ENCODE measurements at regions not wholly inside any gene's neighbourhood (a gene's known extent, or its start where the extent isn't known, plus 50 kb on each side); places are given as distances from the start of the nearest gene placed in this dataset.

- TF ChIP-seq CTCF (IDR thresholded peaks at IDR 0.05; ENCODE audit: extremely low read depth, low read depth, low read length) = no peak
- H3K27ac ChIP-seq (ENCODE audit: low read depth, low read length) = no peak overlapping the region
- no peaks in the 10 kb centered on the region for H3K36me3 ChIP-seq (ENCODE audit: insufficient read depth, low read length)
Observed at GRCh38 chr1:163661391-163661790, 339.6 kb downstream of the NUF2 start.

GRCh38 chr1:163664671-163665335 is 343.0 kb downstream of the NUF2 start:
- H3K4me1 ChIP-seq (ENCODE audit: insufficient read depth, low read length) = no peaks in the 10 kb centered on the region
- no peak overlapping the region for H3K4me3 ChIP-seq (ENCODE audit: insufficient read depth, low read length)
- no peak for DNase-seq (ENCODE audit: insufficient read length, low spot score, missing footprints)
- no peak overlapping the region for H3K4me2 ChIP-seq (ENCODE audit: insufficient read depth, low read length)
- no peak overlapping the region for H2AFZ ChIP-seq (ENCODE audit: low read length)
- no peaks in the 10 kb centered on the region for H3K9me3 ChIP-seq (ENCODE audit: low read depth, low read length)
- no peak overlapping the region for H3K27ac ChIP-seq (ENCODE audit: low read depth, low read length)
- no peaks in the 10 kb centered on the region for H3K79me2 ChIP-seq (ENCODE audit: insufficient read depth, low read length)
- H3K36me3 ChIP-seq (ENCODE audit: insufficient read depth, low read length) = no peaks in the 10 kb centered on the region
- no peak for TF ChIP-seq CTCF (IDR thresholded peaks at IDR 0.05; ENCODE audit: extremely low read depth, low read depth, low read length)
- no peaks in the 10 kb centered on the region for H4K20me1 ChIP-seq (ENCODE audit: insufficient read depth, low read length)
- no peaks in the 10 kb centered on the region for H3K27me3 ChIP-seq (ENCODE audit: insufficient read depth, low read length)

More at GRCh38 chr1:163661391-163661790, 339.6 kb downstream of the NUF2 start:
- Histone ChIP-seq H2AFZ (ENCODE audit: low read length) (no peak overlapping the region), H3K4me3 (ENCODE audit: insufficient read depth, low read length) (no peak overlapping the region), H4K20me1 (ENCODE audit: insufficient read depth, low read length) (no peaks in the 10 kb centered on the region), H3K79me2 (ENCODE audit: insufficient read depth, low read length) (no peaks in the 10 kb centered on the region), H3K4me1 (ENCODE audit: insufficient read depth, low read length) (no peaks in the 10 kb centered on the region), H3K9me3 (ENCODE audit: low read depth, low read length) (no peaks in the 10 kb centered on the region), H3K27me3 (ENCODE audit: insufficient read depth, low read length) (no peaks in the 10 kb centered on the region), H3K4me2 (ENCODE audit: insufficient read depth, low read length) (no peak overlapping the region)
- no peak for DNase-seq (ENCODE audit: insufficient read length, low spot score, missing footprints)

- Histone ChIP-seq H3K4me1 (ENCODE audit: insufficient read depth, low read length) (no peaks in the 10 kb centered on the region), H3K4me2 (ENCODE audit: insufficient read depth, low read length) (no peak overlapping the region), H3K27me3 (ENCODE audit: insufficient read depth, low read length) (no peaks in the 10 kb centered on the region), H4K20me1 (ENCODE audit: insufficient read depth, low read length) (no peaks in the 10 kb centered on the region), H2AFZ (ENCODE audit: low read length) (no peak overlapping the region), H3K36me3 (ENCODE audit: insufficient read depth, low read length) (no peaks in the 10 kb centered on the region), H3K9me3 (ENCODE audit: low read depth, low read length) (no peaks in the 10 kb centered on the region), H3K4me3 (ENCODE audit: insufficient read depth, low read length) (no peak overlapping the region), H3K79me2 (ENCODE audit: insufficient read depth, low read length) (no peaks in the 10 kb centered on the region), H3K27ac (ENCODE audit: low read depth, low read length) (no peak overlapping the region)
- no peak for DNase-seq (ENCODE audit: insufficient read length, low spot score, missing footprints)
- no peak for TF ChIP-seq CTCF (IDR thresholded peaks at IDR 0.05; ENCODE audit: extremely low read depth, low read depth, low read length)
Observed at GRCh38 chr1:163668472-163668871, 346.7 kb downstream of the NUF2 start.

- no peak for TF ChIP-seq CTCF (IDR thresholded peaks at IDR 0.05; ENCODE audit: extremely low read depth, low read depth, low read length)
- no peak overlapping the region for H3K27ac ChIP-seq (ENCODE audit: low read depth, low read length)
- H3K36me3 ChIP-seq (ENCODE audit: insufficient read depth, low read length) = no peaks in the 10 kb centered on the region
- no peaks in the 10 kb centered on the region for H4K20me1 ChIP-seq (ENCODE audit: insufficient read depth, low read length)
- DNase-seq (ENCODE audit: insufficient read length, low spot score, missing footprints) = no peak
- no peak overlapping the region for H2AFZ ChIP-seq (ENCODE audit: low read length)
- no peaks in the 10 kb centered on the region for H3K79me2 ChIP-seq (ENCODE audit: insufficient read depth, low read length)
- no peak overlapping the region for H3K4me2 ChIP-seq (ENCODE audit: insufficient read depth, low read length)
- no peaks in the 10 kb centered on the region for H3K4me1 ChIP-seq (ENCODE audit: insufficient read depth, low read length)
- H3K9me3 ChIP-seq (ENCODE audit: low read depth, low read length) = no peaks in the 10 kb centered on the region
- H3K4me3 ChIP-seq (ENCODE audit: insufficient read depth, low read length) = no peak overlapping the region
- no peaks in the 10 kb centered on the region for H3K27me3 ChIP-seq (ENCODE audit: insufficient read depth, low read length)
Observed at GRCh38 chr1:163670989-163671757, 349.4 kb downstream of the NUF2 start.
